GM19438 (cell line): ENCODE measurements at regions not wholly inside any gene's neighbourhood (a gene's known extent, or its start where the extent isn't known, plus 50 kb on each side); places are given as distances from the start of the nearest gene placed in this dataset.
"Not testable (repeated sequence)": the region's sequence is repeated elsewhere in the genome, so short reads cannot be mapped to it uniquely, and the experiment has no call there.

Source experiments
- ATAC-seq: cut with Tn5 transposase; IDR thresholded peaks from one replicate; pipeline ENCODE4 v1.9.1; 2021; ENCODE audit warnings: low read depth; ENCODE audit not compliant: unreplicated experiment

DNA sequence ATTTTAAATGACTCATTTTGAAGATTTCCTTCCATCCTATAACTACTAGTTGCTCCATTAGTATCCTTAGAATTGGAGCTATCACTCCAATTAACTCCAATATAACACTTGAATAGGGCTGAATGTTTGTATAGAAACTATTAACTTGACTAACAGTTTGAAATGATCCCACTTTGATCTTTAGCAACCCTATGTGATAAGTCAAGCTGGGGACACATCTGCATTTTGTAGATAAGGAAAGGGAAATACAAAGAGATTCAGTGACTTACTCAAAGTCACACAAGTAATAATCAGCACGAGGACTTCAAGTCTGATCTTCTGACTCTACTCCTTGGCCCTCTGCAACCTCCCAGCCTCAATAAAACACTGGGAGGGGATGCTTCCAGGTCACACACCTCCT lies 101.1 kb downstream of the TMEM215 start:
- ATAC-seq: no peak

DNA sequence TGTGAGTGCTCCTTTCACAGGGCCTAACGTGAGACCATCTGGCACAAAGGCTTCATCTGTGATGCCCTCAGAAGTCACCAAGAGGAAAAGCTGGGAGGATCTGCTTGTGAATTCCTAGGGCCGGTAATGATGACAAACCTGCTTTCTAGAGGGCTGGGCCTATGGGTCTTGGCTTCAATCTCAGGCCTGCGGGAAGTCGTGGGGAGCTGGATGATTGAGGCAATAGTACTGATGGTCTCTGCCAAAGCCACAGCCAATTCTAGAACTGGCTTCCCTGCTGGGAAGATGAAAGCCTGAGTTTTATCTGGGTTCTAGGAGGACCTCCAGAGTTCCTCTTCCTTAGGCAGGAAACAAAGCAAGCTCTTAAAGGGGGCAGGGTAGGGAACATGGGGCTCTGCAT lies 102.7 kb downstream of the TMEM215 start:
- no peak for ATAC-seq

DNA sequence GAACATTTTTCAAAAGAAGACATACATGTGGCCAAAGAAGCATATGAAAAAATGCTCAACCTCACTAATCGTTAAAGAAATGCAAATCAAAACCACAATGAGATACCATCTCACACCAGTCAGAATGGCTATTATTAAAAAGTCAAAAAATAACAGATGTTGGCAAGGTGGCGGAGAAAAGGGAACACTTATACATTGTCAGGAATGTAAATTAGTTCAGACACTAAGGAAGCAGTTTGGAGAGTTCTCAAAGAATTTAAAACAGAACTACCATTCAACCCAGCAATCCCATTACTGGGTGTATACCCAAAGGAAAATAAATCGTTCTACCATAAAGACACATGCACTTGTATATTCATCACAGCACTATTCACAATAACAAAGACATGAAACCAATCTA lies 106.9 kb downstream of the APTX start:
- ATAC-seq: not testable (repeated sequence)

DNA sequence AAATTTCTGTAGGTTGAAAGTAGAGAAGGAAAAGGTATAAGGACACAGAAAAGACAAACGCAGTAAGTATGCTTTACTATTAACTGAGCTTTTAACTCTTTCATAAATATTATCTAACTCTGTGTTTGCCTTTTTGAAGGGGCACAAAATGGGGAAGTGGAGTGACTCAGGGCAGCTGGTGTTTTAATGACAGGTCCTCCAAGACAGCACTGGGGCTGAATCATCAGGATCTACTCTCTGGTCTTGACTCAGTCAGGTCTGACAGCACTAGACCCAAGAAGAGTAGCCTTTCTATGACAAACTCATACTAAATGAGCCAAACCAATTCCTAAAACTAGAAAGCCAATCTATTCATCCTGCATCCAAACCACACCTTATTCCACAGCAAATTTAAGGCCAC lies 102.2 kb downstream of the APTX start:
- no peak for ATAC-seq

DNA sequence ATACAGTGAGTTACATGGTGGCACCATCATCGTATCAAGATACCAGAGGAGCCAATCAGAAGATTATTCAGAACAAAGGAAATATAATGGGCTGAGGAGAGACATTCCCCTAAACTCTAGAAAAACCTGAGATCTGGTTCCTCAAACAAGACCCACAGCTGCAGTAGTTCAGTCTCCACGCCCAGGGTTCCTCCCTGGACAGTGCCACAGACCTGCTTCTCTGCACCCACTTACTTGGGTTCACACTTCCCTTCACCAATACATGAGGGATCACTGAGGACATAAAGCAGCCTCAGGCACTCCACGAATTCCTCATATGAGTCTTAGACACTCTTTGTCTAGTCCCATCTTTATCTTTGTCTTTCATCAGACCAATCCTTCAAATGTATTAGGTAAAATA lies 101.7 kb downstream of the APTX start:
- ATAC-seq: no peak

DNA sequence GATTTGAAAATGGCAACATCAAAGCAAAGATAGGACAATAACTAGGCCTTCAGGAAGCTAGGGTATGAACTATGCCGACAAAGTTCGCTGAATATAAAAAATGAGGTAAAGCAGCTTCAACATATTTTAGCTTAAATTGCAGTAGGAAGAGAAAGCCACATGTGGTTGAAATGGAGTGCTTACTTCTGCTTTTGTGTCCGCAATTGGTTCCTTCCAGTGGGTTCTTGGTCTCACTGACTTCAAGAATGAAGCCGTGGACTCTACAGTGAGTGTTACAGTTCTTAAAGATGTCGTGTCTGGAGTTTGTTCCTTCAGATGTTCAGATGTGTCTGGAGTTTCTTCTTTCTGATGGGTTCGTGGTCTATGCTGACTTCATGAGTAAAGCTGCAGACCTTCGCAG lies 95.2 kb downstream of the APTX start:
- peak; percentile 92 for ATAC-seq

DNA sequence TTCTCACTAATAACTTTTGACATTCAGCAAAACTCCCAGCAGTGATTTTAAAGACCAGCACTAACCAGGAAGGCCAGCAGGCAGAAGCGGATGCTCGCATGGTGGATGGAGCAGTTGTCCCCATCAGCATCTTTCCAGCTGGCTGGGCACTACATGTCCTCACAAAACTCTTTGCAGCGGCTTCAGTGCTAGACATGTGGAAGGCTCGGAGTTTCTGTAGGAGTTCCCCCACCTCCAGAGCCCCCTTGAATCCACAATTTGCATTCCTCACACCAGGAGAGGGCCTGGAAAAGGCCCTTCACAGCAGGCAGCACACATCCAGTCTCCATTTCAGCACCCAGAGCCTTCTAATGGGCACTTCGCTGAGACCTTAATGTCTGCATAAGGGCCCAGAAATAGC lies 85.6 kb downstream of the APTX start:
- ATAC-seq: no peak

DNA sequence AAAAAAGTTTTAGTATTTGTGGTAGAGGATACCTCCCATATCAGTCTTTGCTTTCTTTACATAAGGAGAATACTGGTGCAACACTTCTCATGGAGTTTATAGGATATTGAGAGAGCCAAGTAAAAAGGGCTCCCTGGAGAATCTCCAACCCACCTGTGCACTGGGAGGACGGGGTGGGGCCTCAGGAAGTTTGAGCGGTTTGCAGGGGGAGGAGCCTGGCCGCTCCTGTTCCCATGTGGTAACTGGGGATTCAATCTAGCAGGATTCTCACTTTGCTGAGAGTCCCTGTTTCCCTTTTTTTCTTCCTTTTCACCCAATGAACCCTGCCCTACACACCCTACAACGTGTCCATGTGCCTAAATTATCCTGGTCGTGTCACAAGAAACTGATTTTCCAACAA lies 82.8 kb downstream of the APTX start:
- no peak for ATAC-seq
